ENCODE measurements at regions not wholly inside any gene's neighbourhood (a gene's known extent, or its start where the extent isn't known, plus 50 kb on each side); places are given as distances from the start of the nearest gene placed in this dataset.
"Not testable (repeated sequence)": the region's sequence is repeated elsewhere in the genome, so short reads cannot be mapped to it uniquely, and the experiment has no call there.

- no peak for DNase-seq (ENCODE audit: low read depth)
- TF ChIP-seq CTCF (IDR thresholded peaks at IDR 0.05; ENCODE audit: control insufficient read depth, extremely low read depth, insufficient read depth) = no peak
Observed at GRCh38 chr6:85856235-85856634, 213.5 kb upstream of the SYNCRIP start.

DNA sequence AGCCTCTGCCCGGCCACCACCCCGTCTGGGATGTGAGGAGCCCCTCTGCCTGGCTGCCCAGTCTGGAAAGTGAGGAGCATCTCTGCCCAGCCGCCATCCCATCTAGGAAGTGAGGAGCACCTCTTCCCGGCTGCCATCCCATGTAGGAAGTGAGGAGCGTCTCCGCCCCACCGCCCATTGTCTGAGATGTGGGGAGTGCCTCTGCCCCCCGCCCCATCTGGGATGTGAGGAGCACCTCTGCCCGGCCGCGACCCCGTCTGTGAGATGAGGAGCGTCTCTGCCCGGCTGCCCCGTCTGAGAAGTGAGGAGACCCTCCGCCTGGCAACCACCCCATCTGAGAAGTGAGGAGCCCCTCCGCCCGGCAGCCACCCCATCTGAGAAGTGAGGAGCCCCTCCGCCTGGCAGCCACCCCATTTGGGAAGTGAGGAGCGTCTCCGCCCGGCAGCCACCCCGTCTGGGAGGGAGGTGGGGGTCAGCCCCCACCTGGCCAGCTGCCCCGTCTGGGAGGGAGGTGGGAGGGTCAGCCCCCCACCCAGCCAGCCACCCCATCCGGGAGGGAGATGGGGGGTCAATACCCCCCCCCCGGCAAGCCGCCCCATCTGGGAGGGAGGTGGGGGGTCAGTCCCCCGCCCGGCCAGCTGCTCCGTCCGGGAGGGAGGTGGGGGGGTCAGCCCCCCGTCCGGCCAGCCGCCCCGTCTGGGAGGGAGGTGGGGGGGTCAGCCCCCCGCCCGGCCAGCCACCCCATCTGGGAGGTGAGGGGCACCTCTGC lies 195.8 kb upstream of the SYNCRIP start:
- not testable (repeated sequence) for DNase-seq (ENCODE audit: low read depth)

More at GRCh38 chr6:85856235-85856634, 213.5 kb upstream of the SYNCRIP start:
- no peak overlapping the region for H3K4me3 ChIP-seq (ENCODE audit: low read depth, low read length)

GRCh38 chr6:85828973-85829372 lies 186.3 kb upstream of the SYNCRIP start:
- no peak for DNase-seq (ENCODE audit: low read depth)
- no peak for TF ChIP-seq CTCF (IDR thresholded peaks at IDR 0.05; ENCODE audit: control insufficient read depth, extremely low read depth, insufficient read depth)
- H3K4me3 ChIP-seq (ENCODE audit: low read depth, low read length) = no peak overlapping the region

More for the DNA sequence above, 195.8 kb upstream of the SYNCRIP start:
- not testable (repeated sequence) for H3K4me3 ChIP-seq (ENCODE audit: low read depth, low read length)

- no peak for DNase-seq (ENCODE audit: low read depth)
- no peak overlapping the region for H3K4me3 ChIP-seq (ENCODE audit: low read depth, low read length)
- TF ChIP-seq CTCF (IDR thresholded peaks at IDR 0.05; ENCODE audit: control insufficient read depth, extremely low read depth, insufficient read depth) = no peak
Observed at GRCh38 chr6:85826997-85827396, 184.3 kb upstream of the SYNCRIP start.

DNA sequence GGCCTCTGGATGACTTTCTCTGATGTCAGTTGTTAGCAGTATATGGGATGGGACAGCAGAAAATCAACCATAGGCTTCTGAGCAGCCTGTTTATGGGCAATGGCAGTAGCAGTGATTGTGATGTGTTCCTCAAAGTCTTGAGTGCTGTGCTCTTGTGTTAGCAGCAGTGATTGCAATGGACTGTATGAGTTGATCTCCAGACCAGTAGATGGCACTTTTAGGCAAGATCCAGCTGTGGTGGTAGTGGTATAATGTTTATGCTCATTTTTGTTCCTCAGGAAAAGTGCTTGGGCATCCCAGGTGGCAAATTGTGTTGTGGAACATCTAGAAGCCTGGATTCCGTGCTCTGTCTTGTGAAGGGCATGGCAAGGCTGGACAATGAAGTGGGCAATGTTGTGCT lies 181.6 kb upstream of the SYNCRIP start:
- peak; percentile 47 for TF ChIP-seq CTCF (IDR thresholded peaks at IDR 0.05; ENCODE audit: control insufficient read depth, extremely low read depth, insufficient read depth)
- no peak overlapping the region for H3K4me3 ChIP-seq (ENCODE audit: low read depth, low read length)
- DNase-seq (ENCODE audit: low read depth) = no peak

DNA sequence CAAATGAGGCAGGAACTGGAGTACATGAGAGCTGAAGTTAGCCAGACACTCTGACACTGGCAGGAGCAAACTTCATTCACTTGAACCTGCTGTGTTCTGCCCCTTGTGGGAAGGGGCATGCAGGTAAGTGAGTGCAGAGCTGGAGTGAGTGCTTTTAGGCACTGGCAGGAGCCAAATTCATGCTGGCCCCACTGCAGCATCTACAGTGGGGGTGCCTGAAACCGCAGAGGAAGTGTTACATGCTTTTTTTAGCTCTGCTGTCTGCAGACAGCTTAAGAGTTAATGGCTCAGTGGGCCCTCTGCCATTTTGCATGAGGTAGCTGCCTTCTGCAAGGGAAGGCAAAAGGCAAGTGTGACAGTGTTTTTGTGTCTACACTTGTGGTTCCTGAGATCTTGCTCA lies 167.9 kb upstream of the SYNCRIP start:
- H3K4me3 ChIP-seq (ENCODE audit: low read depth, low read length) = no peak overlapping the region
- no peak for DNase-seq (ENCODE audit: low read depth)
- TF ChIP-seq CTCF (IDR thresholded peaks at IDR 0.05; ENCODE audit: control insufficient read depth, extremely low read depth, insufficient read depth) = no peak

- no peak for TF ChIP-seq CTCF (IDR thresholded peaks at IDR 0.05; ENCODE audit: control insufficient read depth, extremely low read depth, insufficient read depth)
- DNase-seq (ENCODE audit: low read depth) = no peak
- no peak overlapping the region for H3K4me3 ChIP-seq (ENCODE audit: low read depth, low read length)
Observed at GRCh38 chr6:85803721-85804120, 161.0 kb upstream of the SYNCRIP start.
